ENCODE measurements at regions not wholly inside any gene's neighbourhood (a gene's known extent, or its start where the extent isn't known, plus 50 kb on each side); places are given as distances from the start of the nearest gene placed in this dataset.

- TF ChIP-seq TAF1 (IDR thresholded peaks at IDR 0.05; ENCODE audit: borderline replicate concordance, low read depth, low read length) (no peak), POLR2A (IDR thresholded peaks at IDR 0.05; ENCODE audit: low read depth, low read length) (no peak), POLR2AphosphoS5 (IDR thresholded peaks at IDR 0.05; ENCODE audit: low read depth, low read length) (no peak)
Observed at GRCh38 chr5:112077180-112077579, 320.2 kb upstream of the NREP start.
